HPDE6-E6E7 (cell line): ENCODE measurements at regions not wholly inside any gene's neighbourhood (a gene's known extent, or its start where the extent isn't known, plus 50 kb on each side); places are given as distances from the start of the nearest gene placed in this dataset.
"Not testable (repeated sequence)": the region's sequence is repeated elsewhere in the genome, so short reads cannot be mapped to it uniquely, and the experiment has no call there.

Source experiments
- DNase-seq: peaks from one replicate; pipeline ENCODE4 v3.0.0; 2011; ENCODE audit warnings: missing footprints; ENCODE audit errors: extremely low spot score

- DNase-seq: no peak
These were observed 56.5 kb upstream of the ORC5 start for GRCh38 chr7:104264285-104264684.

- no peak for DNase-seq
These were observed 60.0 kb upstream of the ORC5 start for GRCh38 chr7:104267701-104268368.

GRCh38 chr7:104271948-104272347 is 56.5 kb upstream of the LHFPL3 start:
- no peak for DNase-seq

GRCh38 chr7:104272767-104273384 is 55.5 kb upstream of the LHFPL3 start:
- peak; percentile 6 for DNase-seq

GRCh38 chr7:104275900-104276299 is 52.5 kb upstream of the LHFPL3 start:
- no peak for DNase-seq

GRCh38 chr7:104276730-104277129 is 51.7 kb upstream of the LHFPL3 start:
- not testable (repeated sequence) for DNase-seq
